ENCODE measurements at regions not wholly inside any gene's neighbourhood (a gene's known extent, or its start where the extent isn't known, plus 50 kb on each side); places are given as distances from the start of the nearest gene placed in this dataset.

DNA sequence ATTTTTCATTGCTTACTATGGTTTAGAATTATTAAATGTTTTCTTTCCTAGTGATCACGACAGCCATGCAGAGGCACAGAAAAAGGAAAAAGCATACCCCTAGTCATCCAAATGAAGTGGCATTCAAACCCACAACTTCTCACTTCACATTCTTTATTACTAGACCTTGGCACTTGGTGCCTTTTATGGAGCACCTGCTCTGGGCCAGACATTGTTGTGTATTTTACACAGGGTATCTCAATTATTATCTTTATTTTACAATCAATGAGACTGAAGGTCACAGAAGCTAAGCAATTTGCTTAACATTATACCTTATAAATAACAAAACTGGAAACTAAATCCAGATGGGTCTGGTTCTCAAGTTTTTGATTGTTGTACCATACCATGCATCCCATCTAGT, 235.3 kb downstream of the LRATD1 start:
- Mint-ChIP-seq H3K9me3 (ENCODE audit: unreplicated experiment) (peaks cover 5% of the 10 kb centered on the region), H3K36me3 (ENCODE audit: low read depth, unreplicated experiment) (no peaks in the 10 kb centered on the region), H3K27me3 (ENCODE audit: low read depth, unreplicated experiment) (no peaks in the 10 kb centered on the region), H3K27ac (ENCODE audit: unreplicated experiment) (no peak overlapping the region), H3K4me1 (ENCODE audit: low read depth, unreplicated experiment) (peaks cover 8% of the 10 kb centered on the region), H3K4me3 (ENCODE audit: unreplicated experiment) (no peak overlapping the region)
- H3K4me2 ChIP-seq (ENCODE audit: low read length) = no peak overlapping the region
- TF ChIP-seq, protein P1, sequence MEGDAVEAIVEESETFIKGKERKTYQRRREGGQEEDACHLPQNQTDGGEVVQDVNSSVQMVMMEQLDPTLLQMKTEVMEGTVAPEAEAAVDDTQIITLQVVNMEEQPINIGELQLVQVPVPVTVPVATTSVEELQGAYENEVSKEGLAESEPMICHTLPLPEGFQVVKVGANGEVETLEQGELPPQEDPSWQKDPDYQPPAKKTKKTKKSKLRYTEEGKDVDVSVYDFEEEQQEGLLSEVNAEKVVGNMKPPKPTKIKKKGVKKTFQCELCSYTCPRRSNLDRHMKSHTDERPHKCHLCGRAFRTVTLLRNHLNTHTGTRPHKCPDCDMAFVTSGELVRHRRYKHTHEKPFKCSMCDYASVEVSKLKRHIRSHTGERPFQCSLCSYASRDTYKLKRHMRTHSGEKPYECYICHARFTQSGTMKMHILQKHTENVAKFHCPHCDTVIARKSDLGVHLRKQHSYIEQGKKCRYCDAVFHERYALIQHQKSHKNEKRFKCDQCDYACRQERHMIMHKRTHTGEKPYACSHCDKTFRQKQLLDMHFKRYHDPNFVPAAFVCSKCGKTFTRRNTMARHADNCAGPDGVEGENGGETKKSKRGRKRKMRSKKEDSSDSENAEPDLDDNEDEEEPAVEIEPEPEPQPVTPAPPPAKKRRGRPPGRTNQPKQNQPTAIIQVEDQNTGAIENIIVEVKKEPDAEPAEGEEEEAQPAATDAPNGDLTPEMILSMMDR (IDR thresholded peaks at IDR 0.05; ENCODE audit: insufficient read depth, low read depth, low read length) = no peak
- no peak for TF ChIP-seq EZH2 (IDR thresholded peaks at IDR 0.05; ENCODE audit: insufficient read depth, low read length)
- no peaks in the 10 kb centered on the region for H4K20me1 ChIP-seq (ENCODE audit: insufficient read depth, low read length)
- H3K9me3 ChIP-seq (ENCODE audit: insufficient read depth, low read depth, low read length) = no peaks in the 10 kb centered on the region
- no peak overlapping the region for H3K27ac ChIP-seq (ENCODE audit: low read depth, low read length)
- DNase-seq (ENCODE audit: low read depth) (no peak), FAIRE-seq (no peak)
- no peak overlapping the region for H2AFZ ChIP-seq (ENCODE audit: low read depth, low read length)
- no peaks in the 10 kb centered on the region for H3K27me3 ChIP-seq (ENCODE audit: insufficient read depth, low read length)
- no peak overlapping the region for H3K4me3 ChIP-seq (ENCODE audit: insufficient read depth, low read depth, low read length)
- H3K9ac ChIP-seq (ENCODE audit: low read length) = no peak overlapping the region
- no peaks in the 10 kb centered on the region for H3K4me1 ChIP-seq (ENCODE audit: insufficient read depth, low read length)
- H3K36me3 ChIP-seq (ENCODE audit: insufficient read depth, low read length) = no peaks in the 10 kb centered on the region
- H3K79me2 ChIP-seq (ENCODE audit: insufficient read depth, low read length) = no peaks in the 10 kb centered on the region

GRCh38 chr2:14872779-14873325, 240.3 kb downstream of the LRATD1 start:
- peaks cover 8% of the 10 kb centered on the region for H3K9me3 Mint-ChIP-seq (ENCODE audit: unreplicated experiment)
- Histone ChIP-seq H3K27ac (ENCODE audit: low read depth, low read length) (no peak overlapping the region), H3K36me3 (ENCODE audit: insufficient read depth, low read length) (no peaks in the 10 kb centered on the region), H3K4me1 (ENCODE audit: insufficient read depth, low read length) (no peaks in the 10 kb centered on the region), H3K9ac (ENCODE audit: low read length) (no peak overlapping the region), H2AFZ (ENCODE audit: low read depth, low read length) (no peak overlapping the region), H3K4me2 (ENCODE audit: low read length) (no peak overlapping the region), H3K27me3 (ENCODE audit: insufficient read depth, low read length) (no peaks in the 10 kb centered on the region), H3K79me2 (ENCODE audit: insufficient read depth, low read length) (no peaks in the 10 kb centered on the region), H4K20me1 (ENCODE audit: insufficient read depth, low read length) (no peaks in the 10 kb centered on the region), H3K9me3 (ENCODE audit: insufficient read depth, low read depth, low read length) (no peaks in the 10 kb centered on the region), H3K4me3 (ENCODE audit: insufficient read depth, low read depth, low read length) (no peak overlapping the region)
- H3K27me3 Mint-ChIP-seq (ENCODE audit: low read depth, unreplicated experiment) = no peaks in the 10 kb centered on the region
- FAIRE-seq = no peak
- H3K4me1 Mint-ChIP-seq (ENCODE audit: low read depth, unreplicated experiment) = no peaks in the 10 kb centered on the region
- H3K27ac Mint-ChIP-seq (ENCODE audit: unreplicated experiment) = no peak overlapping the region
- no peak overlapping the region for H3K4me3 Mint-ChIP-seq (ENCODE audit: unreplicated experiment)
- no peak for DNase-seq (ENCODE audit: low read depth)
- no peak for TF ChIP-seq EZH2 (IDR thresholded peaks at IDR 0.05; ENCODE audit: insufficient read depth, low read length)
- TF ChIP-seq, protein P1 (IDR thresholded peaks at IDR 0.05; ENCODE audit: insufficient read depth, low read depth, low read length) = no peak
- no peaks in the 10 kb centered on the region for H3K36me3 Mint-ChIP-seq (ENCODE audit: low read depth, unreplicated experiment)

DNA sequence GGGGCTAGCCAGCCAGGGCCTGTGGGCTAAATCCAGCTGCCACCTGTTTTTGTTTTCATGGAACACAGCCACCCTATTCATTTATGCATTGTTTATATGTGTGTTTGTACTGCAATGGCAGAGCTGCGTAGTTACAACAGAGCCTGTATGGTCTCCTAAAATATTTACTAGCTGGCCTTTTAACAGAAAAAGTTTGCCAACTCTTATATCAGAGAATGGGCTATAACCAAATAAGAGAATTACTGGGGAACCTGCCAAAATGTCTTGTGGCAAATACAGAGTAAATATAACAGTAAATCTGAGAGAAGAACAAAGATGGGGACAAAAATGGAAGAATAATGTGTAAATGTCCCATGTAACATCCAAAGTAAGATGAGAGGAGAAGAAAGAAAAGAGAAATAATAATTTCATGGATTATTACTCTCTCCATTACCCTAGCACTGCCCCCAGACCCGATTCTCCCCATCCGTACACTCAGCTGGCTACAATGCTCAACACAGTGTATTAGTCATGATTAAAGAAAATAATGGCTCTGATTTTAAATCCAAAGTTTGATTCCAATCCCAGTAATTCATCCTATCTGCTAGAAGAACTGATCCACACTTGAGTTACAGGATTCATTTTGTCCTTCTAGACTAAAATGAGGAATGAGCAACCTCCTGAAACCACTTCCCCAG, 249.3 kb downstream of the LRATD1 start:
- H3K36me3 ChIP-seq (ENCODE audit: insufficient read depth, low read length) = no peaks in the 10 kb centered on the region
- Mint-ChIP-seq H3K27me3 (ENCODE audit: low read depth, unreplicated experiment) (no peaks in the 10 kb centered on the region), H3K27ac (ENCODE audit: unreplicated experiment) (no peak overlapping the region), H3K4me1 (ENCODE audit: low read depth, unreplicated experiment) (no peaks in the 10 kb centered on the region), H3K9me3 (ENCODE audit: unreplicated experiment) (peaks cover 3% of the 10 kb centered on the region), H3K36me3 (ENCODE audit: low read depth, unreplicated experiment) (no peaks in the 10 kb centered on the region), H3K4me3 (ENCODE audit: unreplicated experiment) (no peak overlapping the region)
- H3K4me1 ChIP-seq (ENCODE audit: insufficient read depth, low read length) = no peaks in the 10 kb centered on the region
- H3K9me3 ChIP-seq (ENCODE audit: insufficient read depth, low read depth, low read length) = no peaks in the 10 kb centered on the region
- FAIRE-seq (no peak), DNase-seq (ENCODE audit: low read depth) (no peak)
- TF ChIP-seq EZH2 (IDR thresholded peaks at IDR 0.05; ENCODE audit: insufficient read depth, low read length) = no peak
- TF ChIP-seq, protein P1 (IDR thresholded peaks at IDR 0.05; ENCODE audit: insufficient read depth, low read depth, low read length) = no peak
- H3K79me2 ChIP-seq (ENCODE audit: insufficient read depth, low read length) = no peaks in the 10 kb centered on the region
- no peak overlapping the region for H3K9ac ChIP-seq (ENCODE audit: low read length)
- H3K4me3 ChIP-seq (ENCODE audit: insufficient read depth, low read depth, low read length) = no peak overlapping the region
- H3K4me2 ChIP-seq (ENCODE audit: low read length) = no peak overlapping the region
- no peaks in the 10 kb centered on the region for H4K20me1 ChIP-seq (ENCODE audit: insufficient read depth, low read length)
- H2AFZ ChIP-seq (ENCODE audit: low read depth, low read length) = no peak overlapping the region
- no peak overlapping the region for H3K27ac ChIP-seq (ENCODE audit: low read depth, low read length)
- no peaks in the 10 kb centered on the region for H3K27me3 ChIP-seq (ENCODE audit: insufficient read depth, low read length)
